WTC11 (cell line): ENCODE measurements at regions not wholly inside any gene's neighbourhood (a gene's known extent, or its start where the extent isn't known, plus 50 kb on each side); places are given as distances from the start of the nearest gene placed in this dataset.

ENCODE experiments used
- ATAC-seq: fragments of 200-7000 bp; cut with Tn5 transposase; 2 replicates; pipeline ENCODE4 v1.10.0; 2021; ENCODE audit warnings: mild to moderate bottlenecking, moderate library complexity
- CTCF ChIA-PET: fragments of 300-600 bp; sonication (Branson Sonifier 250); formaldehyde crosslinking; loops from one replicate; lab custom pipeline; 2021; ENCODE audit warnings: antibody characterized with exemption; lab: Charles Lee
- POLR2A ChIA-PET: fragments of 350-600 bp; sonication (Branson Sonifier 250); formaldehyde crosslinking; loops from one replicate; lab custom pipeline; 2021; ENCODE audit warnings: antibody characterized with exemption; lab: Charles Lee
- DNase-seq: peaks from one replicate; pipeline ENCODE4 v3.0.0; 2021; ENCODE audit warnings: low spot score
- H3K27ac Mint-ChIP-seq: 2 replicates; pipeline ENCODE4 v1.8.0; 2021; ENCODE audit warnings: mixed read lengths
- H3K27me3 Mint-ChIP-seq: 2 replicates; pipeline ENCODE4 v1.8.0; 2021; ENCODE audit warnings: low read depth, mild to moderate bottlenecking, moderate library complexity, mixed read lengths
- H3K36me3 Mint-ChIP-seq: 2 replicates; pipeline ENCODE4 v1.8.0; 2021; ENCODE audit warnings: mixed read lengths
- H3K4me1 Mint-ChIP-seq: 2 replicates; pipeline ENCODE4 v1.8.0; 2022; ENCODE audit warnings: mixed read lengths
- H3K4me3 Mint-ChIP-seq: 2 replicates; pipeline ENCODE4 v1.8.0; 2021; ENCODE audit warnings: mild to moderate bottlenecking, moderate library complexity, mixed read lengths
- H3K9me3 Mint-ChIP-seq: 2 replicates; pipeline ENCODE4 v1.8.0; 2021; ENCODE audit warnings: mixed read lengths
- ARID4B ChIP-seq: sonication (generic); formaldehyde crosslinking; IDR thresholded peaks from 2 replicates; pipeline ENCODE4 v1.8.0; 2023; ENCODE audit warnings: missing genetic modification reagents, mild to moderate bottlenecking, borderline replicate concordance
- CREB1 ChIP-seq: sonication (generic); formaldehyde crosslinking; IDR thresholded peaks from 2 replicates; pipeline ENCODE4 v1.8.0; 2023; ENCODE audit warnings: mild to moderate bottlenecking, missing genetic modification reagents
- ESRRA ChIP-seq: sonication (generic); formaldehyde crosslinking; IDR thresholded peaks from 2 replicates; pipeline ENCODE4 v1.8.1; 2022; ENCODE audit warnings: mild to moderate bottlenecking, missing genetic modification reagents, borderline replicate concordance
- FOXJ3 ChIP-seq: sonication (generic); formaldehyde crosslinking; IDR thresholded peaks from 2 replicates; pipeline ENCODE4 v1.9.0; 2021; ENCODE audit warnings: missing genetic modification reagents, mild to moderate bottlenecking, borderline replicate concordance
- IRF2 ChIP-seq: sonication (generic); formaldehyde crosslinking; IDR thresholded peaks from 2 replicates; pipeline ENCODE4 v1.8.0; 2022; ENCODE audit warnings: low read depth, missing genetic modification reagents, borderline replicate concordance
- JUN ChIP-seq: sonication (generic); formaldehyde crosslinking; IDR thresholded peaks from 2 replicates; pipeline ENCODE4 v1.8.0; 2023; ENCODE audit warnings: mild to moderate bottlenecking, missing genetic modification reagents
- KAT7 ChIP-seq: sonication (generic); formaldehyde crosslinking; IDR thresholded peaks from 2 replicates; pipeline ENCODE4 v1.8.1; 2023; ENCODE audit warnings: missing genetic modification reagents, mild to moderate bottlenecking, borderline replicate concordance
- MXD4 ChIP-seq: fragments of 250-450 bp; sonication (Bioruptor Pico); IDR thresholded peaks from 2 replicates; pipeline ENCODE4 v1.8.0; 2021; ENCODE audit warnings: mild to moderate bottlenecking, moderate library complexity, borderline replicate concordance
- MYBL2 ChIP-seq: sonication (generic); formaldehyde crosslinking; IDR thresholded peaks from 2 replicates; pipeline ENCODE4 v1.8.1; 2023; ENCODE audit warnings: mild to moderate bottlenecking, moderate library complexity, missing genetic modification reagents
- NFATC4 ChIP-seq: fragments of 250-450 bp; sonication (Bioruptor Pico); IDR thresholded peaks from 2 replicates; pipeline ENCODE4 v1.9.0; 2021; ENCODE audit warnings: mild to moderate bottlenecking
- NR1H2 ChIP-seq: sonication (generic); formaldehyde crosslinking; IDR thresholded peaks from 2 replicates; pipeline ENCODE4 v1.9.0; 2021; ENCODE audit warnings: mild to moderate bottlenecking, moderate library complexity, missing genetic modification reagents
- PREB ChIP-seq: sonication (generic); formaldehyde crosslinking; IDR thresholded peaks from 2 replicates; pipeline ENCODE4 v1.8.1; 2022; ENCODE audit warnings: mild to moderate bottlenecking, missing genetic modification reagents, moderate library complexity, borderline replicate concordance
- STAT6 ChIP-seq: sonication (generic); formaldehyde crosslinking; conservative IDR thresholded peaks from 2 replicates; pipeline ENCODE4 v1.8.1; 2023; ENCODE audit warnings: mild to moderate bottlenecking, low read depth, missing genetic modification reagents, moderate library complexity
- ZNF232 ChIP-seq: sonication (generic); formaldehyde crosslinking; IDR thresholded peaks from 2 replicates; pipeline ENCODE4 v1.8.0; 2022; ENCODE audit warnings: mild to moderate bottlenecking, missing genetic modification reagents
- ZNF281 ChIP-seq: sonication (generic); formaldehyde crosslinking; IDR thresholded peaks from 2 replicates; pipeline ENCODE4 v1.8.0; 2023; ENCODE audit warnings: mild to moderate bottlenecking, missing genetic modification reagents
- ZNF425 ChIP-seq: fragments of 250-450 bp; sonication (Bioruptor Pico); conservative IDR thresholded peaks from 2 replicates; pipeline ENCODE4 v1.9.0; 2021; ENCODE audit warnings: mild to moderate bottlenecking

DNA sequence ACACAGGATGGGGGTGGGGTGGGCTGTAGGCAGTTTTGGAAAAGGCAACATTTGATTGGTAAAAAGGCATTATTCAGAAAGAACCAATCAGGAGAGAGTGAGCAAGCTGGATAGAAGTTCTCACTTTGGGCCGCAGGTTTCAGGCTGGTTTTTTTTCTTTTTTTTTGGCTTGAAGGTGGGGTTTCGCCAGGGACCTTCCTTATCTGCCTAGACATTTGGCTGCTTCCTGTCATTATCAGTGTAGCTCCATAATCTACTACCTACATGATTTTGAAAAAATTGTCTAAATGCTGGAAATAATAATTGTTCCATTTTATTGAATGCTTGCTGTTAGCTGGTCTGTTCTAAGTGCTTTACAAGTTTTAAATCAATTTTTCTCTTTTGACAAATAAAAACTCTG lies 649.0 kb downstream of the TMTC2 start:
- DNase-seq, result no peak
- peaks cover under 1% of the 10 kb centered on the region for H3K9me3 Mint-ChIP-seq
- H3K4me3 Mint-ChIP-seq, result no peak overlapping the region
- TF ChIP-seq ZNF232 (CRISPR knock-in tag) (no peak), ZNF425 (CRISPR knock-in tag) (no peak), STAT6 (CRISPR knock-in tag) (no peak), KAT7 (CRISPR knock-in tag) (no peak), NR1H2 (CRISPR knock-in tag) (no peak), IRF2 (CRISPR knock-in tag) (no peak), MXD4 (no peak), FOXJ3 (no peak), MYBL2 (CRISPR knock-in tag) (no peak), JUN (CRISPR knock-in tag) (no peak), ARID4B (CRISPR knock-in tag) (no peak)
- no peaks in the 10 kb centered on the region for H3K36me3 Mint-ChIP-seq
- H3K27me3 Mint-ChIP-seq, result no peaks in the 10 kb centered on the region
- H3K4me1 Mint-ChIP-seq, result peaks cover 7% of the 10 kb centered on the region; the same call in 1 of the 2 replicates
- ChIA-PET CTCF (no interaction called here), POLR2A (interaction anchor here (1.3 kb wide), 1 partner anchor 11 kb away, joined by 3 read pairs; no protein-coding TSS in a partner anchor)
- ATAC-seq, result no peak
- H3K27ac Mint-ChIP-seq, result no peak overlapping the region

DNA sequence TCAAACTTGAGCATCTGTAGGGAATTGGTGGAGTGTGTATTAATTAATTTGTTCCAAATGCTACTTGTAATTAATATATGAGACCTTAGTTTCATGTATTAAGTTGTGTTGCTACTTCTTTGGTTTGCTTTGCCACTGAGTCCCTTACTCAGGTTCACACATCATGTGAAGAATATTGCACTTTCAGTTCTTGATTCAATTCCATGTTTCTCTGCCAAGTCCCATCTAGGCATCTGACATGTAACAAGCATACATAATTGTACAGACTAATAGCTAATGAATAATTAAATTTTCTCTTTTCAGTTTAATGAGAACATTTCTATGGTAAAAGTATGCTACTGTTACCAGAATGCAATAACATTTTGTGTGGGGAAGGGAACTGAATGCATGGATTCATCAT lies 640.0 kb downstream of the TMTC2 start:
- H3K4me3 Mint-ChIP-seq, result no peak overlapping the region
- TF ChIP-seq ZNF281 (CRISPR knock-in tag) (no peak), CREB1 (no peak), NFATC4 (CRISPR knock-in tag) (no peak), ESRRA (CRISPR knock-in tag) (no peak), PREB (CRISPR knock-in tag) (no peak)
- ChIA-PET CTCF (no interaction called here), POLR2A (no interaction called here)
- DNase-seq (no peak), ATAC-seq (no peak)
- no peaks in the 10 kb centered on the region for H3K27me3 Mint-ChIP-seq
- no peak overlapping the region for H3K27ac Mint-ChIP-seq
- H3K36me3 Mint-ChIP-seq, result no peaks in the 10 kb centered on the region
- no peaks in the 10 kb centered on the region for H3K9me3 Mint-ChIP-seq
- no peaks in the 10 kb centered on the region for H3K4me1 Mint-ChIP-seq
